AG09309 (cell line): ENCODE measurements at regions not wholly inside any gene's neighbourhood (a gene's known extent, or its start where the extent isn't known, plus 50 kb on each side); places are given as distances from the start of the nearest gene placed in this dataset.

Source experiments
- DNase-seq: peaks from one replicate; pipeline ENCODE4 v3.0.0-alpha.2; 2010; ENCODE audit warnings: low read depth
- H3K4me3 ChIP-seq: 2 replicates; pipeline ENCODE4 v1.5.1; 2011; ENCODE audit warnings: mild to moderate bottlenecking, low read depth, low read length, moderate library complexity; ENCODE audit not compliant: control insufficient read depth
- TF ChIP-seq, protein P1 (sequence below): IDR thresholded peaks from 2 replicates; pipeline ENCODE4 v1.5.1; 2011; ENCODE audit warnings: mild to moderate bottlenecking, low read depth, low read length, inconsistent platforms; ENCODE audit not compliant: insufficient read depth, control insufficient read depth; ENCODE audit errors: missing control alignments

GRCh38 chr5:97835112-97835511 lies 652.1 kb upstream of the RIOK2 start:
- TF ChIP-seq, protein P1, sequence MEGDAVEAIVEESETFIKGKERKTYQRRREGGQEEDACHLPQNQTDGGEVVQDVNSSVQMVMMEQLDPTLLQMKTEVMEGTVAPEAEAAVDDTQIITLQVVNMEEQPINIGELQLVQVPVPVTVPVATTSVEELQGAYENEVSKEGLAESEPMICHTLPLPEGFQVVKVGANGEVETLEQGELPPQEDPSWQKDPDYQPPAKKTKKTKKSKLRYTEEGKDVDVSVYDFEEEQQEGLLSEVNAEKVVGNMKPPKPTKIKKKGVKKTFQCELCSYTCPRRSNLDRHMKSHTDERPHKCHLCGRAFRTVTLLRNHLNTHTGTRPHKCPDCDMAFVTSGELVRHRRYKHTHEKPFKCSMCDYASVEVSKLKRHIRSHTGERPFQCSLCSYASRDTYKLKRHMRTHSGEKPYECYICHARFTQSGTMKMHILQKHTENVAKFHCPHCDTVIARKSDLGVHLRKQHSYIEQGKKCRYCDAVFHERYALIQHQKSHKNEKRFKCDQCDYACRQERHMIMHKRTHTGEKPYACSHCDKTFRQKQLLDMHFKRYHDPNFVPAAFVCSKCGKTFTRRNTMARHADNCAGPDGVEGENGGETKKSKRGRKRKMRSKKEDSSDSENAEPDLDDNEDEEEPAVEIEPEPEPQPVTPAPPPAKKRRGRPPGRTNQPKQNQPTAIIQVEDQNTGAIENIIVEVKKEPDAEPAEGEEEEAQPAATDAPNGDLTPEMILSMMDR = no peak
- H3K4me3 ChIP-seq = no peak overlapping the region
- no peak for DNase-seq

- DNase-seq = no peak
- no peak overlapping the region for H3K4me3 ChIP-seq
- TF ChIP-seq, protein P1 = no peak
Observed at GRCh38 chr5:97836816-97837215, 653.8 kb upstream of the RIOK2 start.

DNA sequence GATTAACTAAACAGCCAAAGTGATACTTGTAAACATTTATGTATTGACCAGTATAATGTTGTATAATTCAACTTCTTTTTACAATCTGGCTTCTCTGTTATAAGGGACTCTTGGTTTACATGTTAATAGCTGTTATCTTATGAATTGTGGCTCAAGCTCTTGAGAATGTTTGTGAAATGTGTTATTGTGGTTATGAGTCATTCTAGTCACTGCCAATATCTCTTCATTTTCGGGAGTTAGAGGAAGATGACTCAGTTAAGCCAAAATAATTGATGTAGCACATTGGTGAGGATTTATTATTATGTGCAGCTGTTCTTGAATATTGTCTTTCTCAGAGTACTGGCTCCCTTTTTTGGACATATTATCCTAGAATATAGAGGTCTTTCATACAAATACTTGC lies 655.2 kb upstream of the RIOK2 start:
- TF ChIP-seq, protein P1 = no peak
- peak; percentile 90 for DNase-seq
- no peak overlapping the region for H3K4me3 ChIP-seq

GRCh38 chr5:97839341-97840086 lies 656.5 kb upstream of the RIOK2 start:
- TF ChIP-seq, protein P1 = no peak
- H3K4me3 ChIP-seq = no peak overlapping the region
- DNase-seq = peak; percentile 13

- DNase-seq = no peak
- TF ChIP-seq, protein P1 = no peak
- no peak overlapping the region for H3K4me3 ChIP-seq
Observed at GRCh38 chr5:97840643-97841042, 657.6 kb upstream of the RIOK2 start.

- TF ChIP-seq, protein P1 = no peak
- no peak overlapping the region for H3K4me3 ChIP-seq
- DNase-seq = no peak
Observed at GRCh38 chr5:97842687-97843086, 659.6 kb upstream of the RIOK2 start.
